Stimulated activated naive B cell treated with anti-CD40 and anti-IgM and Interleukin-4, amounts not matched to agents 10 μg/mL and 1 μg/mL and 100 μg/mL, for 72 hours (primary cell): ENCODE measurements at regions not wholly inside any gene's neighbourhood (a gene's known extent, or its start where the extent isn't known, plus 50 kb on each side); places are given as distances from the start of the nearest gene placed in this dataset.

ENCODE experiments used
- ATAC-seq, 2 donors: fragments of 150-1000 bp; cut with Tn5 transposase; replicated peaks; 2 replicates each; pipeline ENCODE4 v1.10.0; 2021; ENCODE audit warnings: moderate library complexity in 1 of 2
- DNase-seq: peaks from one replicate; pipeline ENCODE4 v3.0.0; 2021
- H3K27ac Mint-ChIP-seq: one replicate; pipeline ENCODE4 v1.8.0; 2022; ENCODE audit warnings: mild to moderate bottlenecking, mixed read lengths
- H3K27me3 Mint-ChIP-seq, 2 donors: one replicate each; pipeline ENCODE4 v1.8.0; 2022; ENCODE audit warnings: mixed read lengths in 2 of 2
- H3K36me3 Mint-ChIP-seq, 2 donors: one replicate each; pipeline ENCODE4 v1.8.0; 2022; ENCODE audit warnings: mixed read lengths in 2 of 2, mild to moderate bottlenecking in 1 of 2
- H3K4me1 Mint-ChIP-seq, 2 donors: one replicate each; pipeline ENCODE4 v1.8.0; 2022; ENCODE audit warnings: mixed read lengths in 2 of 2, mild to moderate bottlenecking in 1 of 2
- H3K4me3 Mint-ChIP-seq, 2 donors: one replicate each; pipeline ENCODE4 v1.8.0; 2022; ENCODE audit warnings: mild to moderate bottlenecking in 2 of 2, mixed read lengths in 2 of 2, moderate library complexity in 1 of 2
- H3K9me3 Mint-ChIP-seq, 2 donors: one replicate each; pipeline ENCODE4 v1.8.0; 2022; ENCODE audit warnings: mixed read lengths in 2 of 2, mild to moderate bottlenecking in 1 of 2

- Mint-ChIP-seq H3K9me3 (no peaks in the 10 kb centered on the region), H3K27me3 (no peaks in the 10 kb centered on the region), H3K36me3 (no peaks in the 10 kb centered on the region), H3K27ac (no peak overlapping the region), H3K4me3 (no peak overlapping the region), H3K4me1 (no peaks in the 10 kb centered on the region)
- ATAC-seq (no peak), DNase-seq (no peak)
Observed at GRCh38 chr10:71152043-71152442, 60.3 kb upstream of the UNC5B start.

GRCh38 chr10:71156436-71156835 lies 55.9 kb upstream of the UNC5B start:
- Mint-ChIP-seq H3K27ac (no peak overlapping the region), H3K36me3 (no peaks in the 10 kb centered on the region), H3K4me1 (no peaks in the 10 kb centered on the region), H3K4me3 (no peak overlapping the region), H3K27me3 (no peaks in the 10 kb centered on the region), H3K9me3 (no peaks in the 10 kb centered on the region)
- DNase-seq (no peak), ATAC-seq (no peak)

- ATAC-seq (no peak), DNase-seq (no peak)
- H3K4me3 Mint-ChIP-seq: no peak overlapping the region
- H3K27ac Mint-ChIP-seq: no peak overlapping the region
- no peaks in the 10 kb centered on the region for H3K27me3 Mint-ChIP-seq
- H3K36me3 Mint-ChIP-seq: no peaks in the 10 kb centered on the region
- no peaks in the 10 kb centered on the region for H3K9me3 Mint-ChIP-seq
- no peaks in the 10 kb centered on the region for H3K4me1 Mint-ChIP-seq
Observed at GRCh38 chr10:71157435-71157834, 54.9 kb upstream of the UNC5B start.

GRCh38 chr10:71158251-71158650 lies 54.1 kb upstream of the UNC5B start:
- Mint-ChIP-seq H3K4me1 (no peaks in the 10 kb centered on the region), H3K27ac (no peak overlapping the region), H3K9me3 (no peaks in the 10 kb centered on the region), H3K27me3 (no peaks in the 10 kb centered on the region), H3K4me3 (no peak overlapping the region), H3K36me3 (no peaks in the 10 kb centered on the region)
- DNase-seq (no peak), ATAC-seq (no peak)

- no peak overlapping the region for H3K27ac Mint-ChIP-seq
- H3K4me1 Mint-ChIP-seq: no peaks in the 10 kb centered on the region
- ATAC-seq (no peak), DNase-seq (no peak)
- H3K4me3 Mint-ChIP-seq: no peak overlapping the region
- H3K27me3 Mint-ChIP-seq: peaks cover 1 to 2% of the 10 kb centered on the region in 2 donors
- H3K36me3 Mint-ChIP-seq: no peaks in the 10 kb centered on the region
- H3K9me3 Mint-ChIP-seq: no peaks in the 10 kb centered on the region
Observed at GRCh38 chr10:71158902-71159301, 53.5 kb upstream of the UNC5B start.

GRCh38 chr10:71159892-71160291 lies 52.5 kb upstream of the UNC5B start:
- Mint-ChIP-seq H3K4me3 (no peak overlapping the region), H3K27me3 (peaks cover 6 to 12% of the 10 kb centered on the region in 2 donors), H3K9me3 (no peaks in the 10 kb centered on the region), H3K27ac (no peak overlapping the region), H3K4me1 (no peaks in the 10 kb centered on the region), H3K36me3 (no peaks in the 10 kb centered on the region)
- ATAC-seq (no peak), DNase-seq (no peak)

- no peaks in the 10 kb centered on the region for H3K36me3 Mint-ChIP-seq
Observed at GRCh38 chr10:71161425-71161824, 50.9 kb upstream of the UNC5B start.

More at GRCh38 chr10:71161425-71161824, 50.9 kb upstream of the UNC5B start:
- no peaks in the 10 kb centered on the region for H3K9me3 Mint-ChIP-seq
- ATAC-seq (peak; percentile 51 to 57), DNase-seq (no peak)
- H3K27me3 Mint-ChIP-seq: peaks cover 10 to 12% of the 10 kb centered on the region in 2 donors
- no peak overlapping the region for H3K4me3 Mint-ChIP-seq
- H3K4me1 Mint-ChIP-seq: no peaks in the 10 kb centered on the region
- H3K27ac Mint-ChIP-seq: no peak overlapping the region
